ENCODE measurements at regions not wholly inside any gene's neighbourhood (a gene's known extent, or its start where the extent isn't known, plus 50 kb on each side); places are given as distances from the start of the nearest gene placed in this dataset.

DNA sequence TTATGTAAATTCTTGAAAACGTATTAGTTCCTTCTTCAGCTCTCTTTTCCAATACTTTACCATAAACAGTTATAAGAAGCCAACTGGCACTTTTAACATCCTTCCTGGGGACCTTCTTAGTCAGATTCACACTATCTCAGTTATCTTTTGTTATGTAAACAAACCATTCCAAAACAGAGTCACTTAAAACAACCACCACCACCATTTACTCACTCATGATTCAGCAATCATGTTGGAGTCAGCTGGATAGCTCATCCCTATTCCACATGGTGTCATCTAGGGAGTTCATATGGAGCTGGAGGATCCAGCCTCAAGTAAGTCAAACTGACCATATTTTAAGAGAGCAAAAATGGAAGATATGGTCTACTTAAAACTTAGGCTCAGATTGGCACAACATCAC lies 240.3 kb upstream of the IRX3 start:
- TF ChIP-seq, protein P1, sequence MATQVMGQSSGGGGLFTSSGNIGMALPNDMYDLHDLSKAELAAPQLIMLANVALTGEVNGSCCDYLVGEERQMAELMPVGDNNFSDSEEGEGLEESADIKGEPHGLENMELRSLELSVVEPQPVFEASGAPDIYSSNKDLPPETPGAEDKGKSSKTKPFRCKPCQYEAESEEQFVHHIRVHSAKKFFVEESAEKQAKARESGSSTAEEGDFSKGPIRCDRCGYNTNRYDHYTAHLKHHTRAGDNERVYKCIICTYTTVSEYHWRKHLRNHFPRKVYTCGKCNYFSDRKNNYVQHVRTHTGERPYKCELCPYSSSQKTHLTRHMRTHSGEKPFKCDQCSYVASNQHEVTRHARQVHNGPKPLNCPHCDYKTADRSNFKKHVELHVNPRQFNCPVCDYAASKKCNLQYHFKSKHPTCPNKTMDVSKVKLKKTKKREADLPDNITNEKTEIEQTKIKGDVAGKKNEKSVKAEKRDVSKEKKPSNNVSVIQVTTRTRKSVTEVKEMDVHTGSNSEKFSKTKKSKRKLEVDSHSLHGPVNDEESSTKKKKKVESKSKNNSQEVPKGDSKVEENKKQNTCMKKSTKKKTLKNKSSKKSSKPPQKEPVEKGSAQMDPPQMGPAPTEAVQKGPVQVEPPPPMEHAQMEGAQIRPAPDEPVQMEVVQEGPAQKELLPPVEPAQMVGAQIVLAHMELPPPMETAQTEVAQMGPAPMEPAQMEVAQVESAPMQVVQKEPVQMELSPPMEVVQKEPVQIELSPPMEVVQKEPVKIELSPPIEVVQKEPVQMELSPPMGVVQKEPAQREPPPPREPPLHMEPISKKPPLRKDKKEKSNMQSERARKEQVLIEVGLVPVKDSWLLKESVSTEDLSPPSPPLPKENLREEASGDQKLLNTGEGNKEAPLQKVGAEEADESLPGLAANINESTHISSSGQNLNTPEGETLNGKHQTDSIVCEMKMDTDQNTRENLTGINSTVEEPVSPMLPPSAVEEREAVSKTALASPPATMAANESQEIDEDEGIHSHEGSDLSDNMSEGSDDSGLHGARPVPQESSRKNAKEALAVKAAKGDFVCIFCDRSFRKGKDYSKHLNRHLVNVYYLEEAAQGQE (IDR thresholded peaks at IDR 0.05; ENCODE audit: insufficient read depth in 1 of 2, low read depth in 2 of 2, low read length in 2 of 2): no peak
- TF ChIP-seq POLR2AphosphoS5 (IDR thresholded peaks at IDR 0.05; ENCODE audit: low read depth, low read length): no peak
